Suprapubic skin (tissue), 4 donors: ENCODE measurements at regions not wholly inside any gene's neighbourhood (a gene's known extent, or its start where the extent isn't known, plus 50 kb on each side); places are given as distances from the start of the nearest gene placed in this dataset.
"Not testable (repeated sequence)": the region's sequence is repeated elsewhere in the genome, so short reads cannot be mapped to it uniquely, and the experiment has no call there.

Experiments used
- DNase-seq, 2 donors: peaks; one replicate each; pipeline ENCODE4 v3.0.0-alpha.2; 2019; ENCODE audit warnings: low spot score in 2 of 2
- H3K27ac ChIP-seq: fragments of 200-600 bp; sonication (generic); one replicate; pipeline ENCODE4 v1.5.1; 2019
- H3K27me3 ChIP-seq: fragments of 200-600 bp; sonication (generic); one replicate; pipeline ENCODE4 v1.5.1; 2019
- H3K36me3 ChIP-seq: fragments of 200-600 bp; sonication (generic); one replicate; pipeline ENCODE4 v1.5.1; 2019
- H3K4me1 ChIP-seq: fragments of 200-600 bp; sonication (generic); one replicate; pipeline ENCODE4 v1.5.1; 2019
- H3K4me3 ChIP-seq: fragments of 200-600 bp; sonication (generic); one replicate; pipeline ENCODE4 v1.5.1; 2019; ENCODE audit warnings: mild to moderate bottlenecking
- H3K9me3 ChIP-seq: fragments of 200-600 bp; sonication (generic); one replicate; pipeline ENCODE4 v1.5.1; 2019
- CTCF ChIP-seq, 2 donors: fragments of 200-600 bp in 1 of 2; fragments of 450-650 bp in 1 of 2; sonication (generic) in 1 of 2; IDR thresholded peaks; one replicate each; pipeline ENCODE4 v1.5.1; 2016 to 2019; ENCODE audit warnings: antibody characterized with exemption in 2 of 2, mild to moderate bottlenecking in 1 of 2, moderate library complexity in 1 of 2
- EP300 ChIP-seq: sonication (generic); formaldehyde crosslinking; IDR thresholded peaks from one replicate; pipeline ENCODE4 v1.6.1; 2017; ENCODE audit warnings: antibody characterized with exemption
- POLR2A ChIP-seq, 2 donors: fragments of 450-650 bp; IDR thresholded peaks; one replicate each; pipeline ENCODE4 v1.6.1; 2017; ENCODE audit warnings: antibody characterized with exemption in 2 of 2, mild to moderate bottlenecking in 2 of 2, moderate library complexity in 2 of 2
- POLR2AphosphoS5 ChIP-seq, 3 donors: sonication (generic); formaldehyde crosslinking; IDR thresholded peaks; one replicate each; pipeline ENCODE4 v1.6.1; 2017; ENCODE audit warnings: antibody characterized with exemption in 3 of 3
- WGBS: methylation state at CpG from one replicate; pipeline ENCODE4 v1.1.5; 2018; 5-methylcytosine and 5-hydroxymethylcytosine counted together

GRCh38 chr2:155513248-155513647, 814.8 kb downstream of the KCNJ3 start:
- H3K27ac ChIP-seq = no peak overlapping the region
- H3K36me3 ChIP-seq = no peaks in the 10 kb centered on the region
- TF ChIP-seq POLR2AphosphoS5 (IDR thresholded peaks at IDR 0.05) (no peak), CTCF (IDR thresholded peaks at IDR 0.05) (no peak), EP300 (no peak), POLR2A (IDR thresholded peaks at IDR 0.05) (no peak)
- WGBS = 77% methylated on average over 1 of the region's 1 CpG
- H3K4me3 ChIP-seq = no peak overlapping the region
- DNase-seq = no peak
- no peaks in the 10 kb centered on the region for H3K4me1 ChIP-seq
- H3K27me3 ChIP-seq = no peaks in the 10 kb centered on the region
- no peaks in the 10 kb centered on the region for H3K9me3 ChIP-seq

- DNase-seq = no peak
- no peak overlapping the region for H3K4me3 ChIP-seq
- no peaks in the 10 kb centered on the region for H3K27me3 ChIP-seq
- no peaks in the 10 kb centered on the region for H3K4me1 ChIP-seq
- TF ChIP-seq POLR2A (IDR thresholded peaks at IDR 0.05) (no peak), EP300 (no peak)
- no peak overlapping the region for H3K27ac ChIP-seq
- no peaks in the 10 kb centered on the region for H3K36me3 ChIP-seq
- no peaks in the 10 kb centered on the region for H3K9me3 ChIP-seq
- 51% methylated on average over 2 of the region's 2 CpGs for whole genome bisulfite sequencing
Measured at GRCh38 chr2:155502766-155503165, 804.3 kb downstream of the KCNJ3 start.

GRCh38 chr2:155498106-155498505, 799.6 kb downstream of the KCNJ3 start:
- Histone ChIP-seq H3K4me3 (no peak overlapping the region), H3K27me3 (no peaks in the 10 kb centered on the region), H3K9me3 (no peaks in the 10 kb centered on the region), H3K27ac (no peak overlapping the region), H3K4me1 (no peaks in the 10 kb centered on the region), H3K36me3 (no peaks in the 10 kb centered on the region)
- DNase-seq = no peak
- WGBS = 83% methylated on average over 1 of the region's 1 CpG
- TF ChIP-seq CTCF (IDR thresholded peaks at IDR 0.05) = no peak
- no peak for TF ChIP-seq EP300
- no peak for TF ChIP-seq POLR2A (IDR thresholded peaks at IDR 0.05)
- no peak for TF ChIP-seq POLR2AphosphoS5 (IDR thresholded peaks at IDR 0.05)

- H3K36me3 ChIP-seq = no peaks in the 10 kb centered on the region
- no peak for DNase-seq
- no peak overlapping the region for H3K4me3 ChIP-seq
- no peaks in the 10 kb centered on the region for H3K27me3 ChIP-seq
- TF ChIP-seq EP300 (no peak), CTCF (IDR thresholded peaks at IDR 0.05) (no peak), POLR2AphosphoS5 (IDR thresholded peaks at IDR 0.05) (no peak), POLR2A (IDR thresholded peaks at IDR 0.05) (no peak)
- no peaks in the 10 kb centered on the region for H3K9me3 ChIP-seq
- no peaks in the 10 kb centered on the region for H3K4me1 ChIP-seq
- H3K27ac ChIP-seq = no peak overlapping the region
- 58% methylated on average over 3 of the region's 3 CpGs for WGBS
Measured at GRCh38 chr2:155494744-155495143, 796.2 kb downstream of the KCNJ3 start.

GRCh38 chr2:155485141-155485842, 786.8 kb downstream of the KCNJ3 start:
- no peak for DNase-seq
- Histone ChIP-seq H3K36me3 (no peaks in the 10 kb centered on the region), H3K4me3 (no peak overlapping the region), H3K27me3 (no peaks in the 10 kb centered on the region), H3K27ac (no peak overlapping the region), H3K4me1 (no peaks in the 10 kb centered on the region), H3K9me3 (no peaks in the 10 kb centered on the region)
- TF ChIP-seq CTCF (IDR thresholded peaks at IDR 0.05) = no peak
- no peak for TF ChIP-seq EP300
- TF ChIP-seq POLR2AphosphoS5 (IDR thresholded peaks at IDR 0.05) = no peak
- TF ChIP-seq POLR2A (IDR thresholded peaks at IDR 0.05) = no peak
- 58% methylated on average over 3 of the region's 3 CpGs for WGBS

- H3K27me3 ChIP-seq = no peaks in the 10 kb centered on the region
- no peaks in the 10 kb centered on the region for H3K36me3 ChIP-seq
- H3K27ac ChIP-seq = no peak overlapping the region
- H3K4me1 ChIP-seq = no peaks in the 10 kb centered on the region
- no peak overlapping the region for H3K4me3 ChIP-seq
- TF ChIP-seq EP300 (no peak), POLR2AphosphoS5 (IDR thresholded peaks at IDR 0.05) (no peak), POLR2A (IDR thresholded peaks at IDR 0.05) (no peak), CTCF (IDR thresholded peaks at IDR 0.05) (no peak)
- DNase-seq = no peak
- no peaks in the 10 kb centered on the region for H3K9me3 ChIP-seq
Measured at GRCh38 chr2:155481141-155481540, 782.6 kb downstream of the KCNJ3 start.

- not testable (repeated sequence) for DNase-seq, H3K27me3 ChIP-seq, H3K4me3 ChIP-seq, H3K9me3 ChIP-seq, H3K4me1 ChIP-seq, H3K36me3 ChIP-seq, H3K27ac ChIP-seq
- WGBS = 89% methylated on average over 14 of the region's 14 CpGs
Measured at GRCh38 chr2:155472018-155472417, 773.5 kb downstream of the KCNJ3 start.
